ENCODE measurements at regions not wholly inside any gene's neighbourhood (a gene's known extent, or its start where the extent isn't known, plus 50 kb on each side); places are given as distances from the start of the nearest gene placed in this dataset.

DNA sequence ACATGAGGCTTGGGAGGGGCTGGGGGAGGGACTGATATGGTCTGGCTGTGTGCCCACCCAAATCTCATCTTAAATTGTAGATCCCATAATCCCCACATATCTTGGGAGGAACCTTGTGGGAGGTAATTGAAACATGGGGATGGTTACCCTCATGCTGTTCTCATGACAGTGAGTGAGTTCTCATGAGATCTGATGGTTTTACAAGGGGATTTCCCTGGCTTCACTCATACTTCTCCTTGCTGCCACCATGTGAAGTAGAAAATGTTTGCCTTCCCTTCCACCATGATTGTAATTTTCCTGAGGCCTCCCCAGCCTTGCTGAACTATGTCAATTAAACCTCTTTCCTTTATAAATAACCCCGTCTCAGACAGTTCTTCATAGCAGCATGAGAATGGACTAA is 362.9 kb downstream of the PCNX1 start:
- Histone ChIP-seq H3K27ac (ENCODE audit: low read depth in 2 of 2, low read length in 2 of 2) (no peak overlapping the region), H3K27me3 (ENCODE audit: control insufficient read depth in 2 of 2, insufficient read depth in 2 of 2, low read length in 2 of 2) (no peaks in the 10 kb centered on the region), H3K9me3 (ENCODE audit: control insufficient read depth in 2 of 2, low read length in 2 of 2) (no peaks in the 10 kb centered on the region), H3K4me1 (ENCODE audit: control insufficient read depth in 2 of 2, insufficient read depth in 2 of 2, low read length in 2 of 2) (no peaks in the 10 kb centered on the region), H3K4me3 (ENCODE audit: low read length in 2 of 2) (no peak overlapping the region), H3K9ac (ENCODE audit: low read depth in 1 of 2, low read length in 2 of 2) (no peak overlapping the region), H3K36me3 (ENCODE audit: control insufficient read depth in 2 of 2, insufficient read depth in 2 of 2, low read length in 2 of 2) (no peaks in the 10 kb centered on the region)

- Histone ChIP-seq H3K36me3 (ENCODE audit: control insufficient read depth in 2 of 2, insufficient read depth in 2 of 2, low read length in 2 of 2) (no peaks in the 10 kb centered on the region), H3K4me3 (ENCODE audit: low read length in 2 of 2) (no peak overlapping the region), H3K27ac (ENCODE audit: low read depth in 2 of 2, low read length in 2 of 2) (no peak overlapping the region)
Measured at GRCh38 chr14:71271166-71271945, 364.1 kb downstream of the PCNX1 start.

GRCh38 chr14:71273366-71273765 is 366.1 kb downstream of the PCNX1 start:
- Histone ChIP-seq H3K4me1 (ENCODE audit: control insufficient read depth in 2 of 2, insufficient read depth in 2 of 2, low read length in 2 of 2) (no peaks in the 10 kb centered on the region), H3K27me3 (ENCODE audit: control insufficient read depth in 2 of 2, insufficient read depth in 2 of 2, low read length in 2 of 2) (no peaks in the 10 kb centered on the region), H3K36me3 (ENCODE audit: control insufficient read depth in 2 of 2, insufficient read depth in 2 of 2, low read length in 2 of 2) (no peaks in the 10 kb centered on the region), H3K9ac (ENCODE audit: low read depth in 1 of 2, low read length in 2 of 2) (no peak overlapping the region), H3K27ac (ENCODE audit: low read depth in 2 of 2, low read length in 2 of 2) (no peak overlapping the region), H3K9me3 (ENCODE audit: control insufficient read depth in 2 of 2, low read length in 2 of 2) (no peaks in the 10 kb centered on the region), H3K4me3 (ENCODE audit: low read length in 2 of 2) (no peak overlapping the region)

More at GRCh38 chr14:71271166-71271945, 364.1 kb downstream of the PCNX1 start:
- Histone ChIP-seq H3K27me3 (ENCODE audit: control insufficient read depth in 2 of 2, insufficient read depth in 2 of 2, low read length in 2 of 2) (no peaks in the 10 kb centered on the region), H3K9ac (ENCODE audit: low read depth in 1 of 2, low read length in 2 of 2) (no peak overlapping the region), H3K9me3 (ENCODE audit: control insufficient read depth in 2 of 2, low read length in 2 of 2) (no peaks in the 10 kb centered on the region), H3K4me1 (ENCODE audit: control insufficient read depth in 2 of 2, insufficient read depth in 2 of 2, low read length in 2 of 2) (no peaks in the 10 kb centered on the region)

GRCh38 chr14:71284048-71284447 is 376.8 kb downstream of the PCNX1 start:
- no peak overlapping the region for H3K4me3 ChIP-seq (ENCODE audit: low read length in 2 of 2)
- H3K9ac ChIP-seq (ENCODE audit: low read depth in 1 of 2, low read length in 2 of 2), result no peak overlapping the region
- H3K4me1 ChIP-seq (ENCODE audit: control insufficient read depth in 2 of 2, insufficient read depth in 2 of 2, low read length in 2 of 2), result no peaks in the 10 kb centered on the region
- no peaks in the 10 kb centered on the region for H3K36me3 ChIP-seq (ENCODE audit: control insufficient read depth in 2 of 2, insufficient read depth in 2 of 2, low read length in 2 of 2)
- no peaks in the 10 kb centered on the region for H3K27me3 ChIP-seq (ENCODE audit: control insufficient read depth in 2 of 2, insufficient read depth in 2 of 2, low read length in 2 of 2)
- no peaks in the 10 kb centered on the region for H3K9me3 ChIP-seq (ENCODE audit: control insufficient read depth in 2 of 2, low read length in 2 of 2)
- no peak overlapping the region for H3K27ac ChIP-seq (ENCODE audit: low read depth in 2 of 2, low read length in 2 of 2)

DNA sequence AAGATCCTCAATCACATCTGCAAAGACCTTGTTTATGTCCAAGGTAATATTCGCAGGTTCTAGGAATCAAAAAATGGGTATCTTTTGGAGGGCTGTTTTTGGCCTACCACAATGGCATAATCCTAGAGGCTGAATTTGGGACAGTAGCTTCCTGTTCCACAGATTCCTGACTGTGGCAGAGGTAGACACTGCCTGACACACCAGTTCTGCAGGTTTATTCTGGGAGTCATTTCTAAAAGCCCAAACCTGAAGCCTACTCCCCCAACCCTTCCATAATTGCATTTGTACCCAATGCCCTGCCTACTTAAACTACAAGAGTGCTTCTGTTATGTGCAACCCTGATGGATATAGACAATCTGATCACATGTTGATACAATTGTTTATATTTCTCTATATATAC is 378.9 kb downstream of the PCNX1 start:
- Histone ChIP-seq H3K9me3 (ENCODE audit: control insufficient read depth in 2 of 2, low read length in 2 of 2) (no peaks in the 10 kb centered on the region), H3K27me3 (ENCODE audit: control insufficient read depth in 2 of 2, insufficient read depth in 2 of 2, low read length in 2 of 2) (no peaks in the 10 kb centered on the region), H3K4me1 (ENCODE audit: control insufficient read depth in 2 of 2, insufficient read depth in 2 of 2, low read length in 2 of 2) (peaks cover 3 to 7% of the 10 kb centered on the region in 2 donors), H3K36me3 (ENCODE audit: control insufficient read depth in 2 of 2, insufficient read depth in 2 of 2, low read length in 2 of 2) (no peaks in the 10 kb centered on the region), H3K4me3 (ENCODE audit: low read length in 2 of 2) (no peak overlapping the region), H3K9ac (ENCODE audit: low read depth in 1 of 2, low read length in 2 of 2) (no peak overlapping the region), H3K27ac (ENCODE audit: low read depth in 2 of 2, low read length in 2 of 2) (no peak overlapping the region)

GRCh38 chr14:71287567-71287966 is 380.3 kb downstream of the PCNX1 start:
- H3K9me3 ChIP-seq (ENCODE audit: control insufficient read depth in 2 of 2, low read length in 2 of 2), result no peaks in the 10 kb centered on the region

DNA sequence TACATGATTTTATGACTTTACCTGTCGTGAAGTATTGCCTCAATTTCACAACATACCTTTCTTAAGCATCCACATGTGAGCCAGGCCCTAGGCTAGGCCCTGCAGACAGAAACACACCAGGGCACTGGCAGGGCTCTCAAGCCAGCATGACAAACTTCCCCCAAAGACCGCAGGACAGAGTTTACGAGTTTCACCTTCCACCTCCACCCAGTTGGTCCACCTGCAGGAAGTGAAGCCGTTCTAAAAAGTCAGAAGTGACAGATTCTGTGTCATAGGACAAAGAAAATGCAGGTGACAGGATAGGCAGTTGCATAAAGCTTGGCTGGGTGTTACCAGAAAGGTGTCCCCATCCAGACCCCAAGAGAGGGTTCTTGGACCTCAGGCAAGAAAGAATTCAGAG is 382.3 kb downstream of the PCNX1 start:
- Histone ChIP-seq H3K36me3 (ENCODE audit: control insufficient read depth in 2 of 2, insufficient read depth in 2 of 2, low read length in 2 of 2) (no peaks in the 10 kb centered on the region), H3K9ac (ENCODE audit: low read depth in 1 of 2, low read length in 2 of 2) (no peak overlapping the region), H3K9me3 (ENCODE audit: control insufficient read depth in 2 of 2, low read length in 2 of 2) (no peaks in the 10 kb centered on the region), H3K27ac (ENCODE audit: low read depth in 2 of 2, low read length in 2 of 2) (peak overlapping the region in 1 of 2 donors; percentile 2), H3K4me3 (ENCODE audit: low read length in 2 of 2) (no peak overlapping the region), H3K27me3 (ENCODE audit: control insufficient read depth in 2 of 2, insufficient read depth in 2 of 2, low read length in 2 of 2) (no peaks in the 10 kb centered on the region), H3K4me1 (ENCODE audit: control insufficient read depth in 2 of 2, insufficient read depth in 2 of 2, low read length in 2 of 2) (peaks cover 3 to 8% of the 10 kb centered on the region in 2 donors)

More at GRCh38 chr14:71287567-71287966, 380.3 kb downstream of the PCNX1 start:
- Histone ChIP-seq H3K27me3 (ENCODE audit: control insufficient read depth in 2 of 2, insufficient read depth in 2 of 2, low read length in 2 of 2) (no peaks in the 10 kb centered on the region), H3K36me3 (ENCODE audit: control insufficient read depth in 2 of 2, insufficient read depth in 2 of 2, low read length in 2 of 2) (no peaks in the 10 kb centered on the region), H3K27ac (ENCODE audit: low read depth in 2 of 2, low read length in 2 of 2) (no peak overlapping the region), H3K4me1 (ENCODE audit: control insufficient read depth in 2 of 2, insufficient read depth in 2 of 2, low read length in 2 of 2) (peaks cover 3 to 8% of the 10 kb centered on the region in 2 donors), H3K4me3 (ENCODE audit: low read length in 2 of 2) (no peak overlapping the region), H3K9ac (ENCODE audit: low read depth in 1 of 2, low read length in 2 of 2) (no peak overlapping the region)

DNA sequence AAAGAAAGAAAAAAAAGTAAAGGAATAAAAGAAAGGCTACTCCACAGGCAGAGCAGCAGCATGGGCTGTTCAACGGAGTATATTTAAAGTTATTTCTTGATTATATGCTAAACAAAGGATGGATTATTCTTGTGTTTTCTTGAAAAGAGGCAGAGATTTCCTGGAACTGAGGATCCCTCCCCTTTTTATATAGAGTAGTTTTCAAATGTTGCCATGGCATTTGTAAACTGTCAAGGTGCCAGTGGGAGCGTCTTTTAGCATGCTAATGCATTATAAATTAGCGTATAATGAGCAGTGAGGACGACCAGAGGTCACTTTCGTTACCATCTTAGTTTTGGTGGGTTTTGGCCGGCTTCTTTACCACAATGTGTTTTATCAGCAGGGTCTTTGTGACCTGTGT is 383.0 kb downstream of the PCNX1 start:
- no peaks in the 10 kb centered on the region for H3K9me3 ChIP-seq (ENCODE audit: control insufficient read depth in 2 of 2, low read length in 2 of 2)
- H3K27ac ChIP-seq (ENCODE audit: low read depth in 2 of 2, low read length in 2 of 2), result no peak overlapping the region

GRCh38 chr14:71290960-71291466 is 383.8 kb downstream of the PCNX1 start:
- H3K4me1 ChIP-seq (ENCODE audit: control insufficient read depth in 2 of 2, insufficient read depth in 2 of 2, low read length in 2 of 2), result peaks cover 3 to 8% of the 10 kb centered on the region in 2 donors
- H3K9me3 ChIP-seq (ENCODE audit: control insufficient read depth in 2 of 2, low read length in 2 of 2), result no peaks in the 10 kb centered on the region
- no peaks in the 10 kb centered on the region for H3K27me3 ChIP-seq (ENCODE audit: control insufficient read depth in 2 of 2, insufficient read depth in 2 of 2, low read length in 2 of 2)
- no peaks in the 10 kb centered on the region for H3K36me3 ChIP-seq (ENCODE audit: control insufficient read depth in 2 of 2, insufficient read depth in 2 of 2, low read length in 2 of 2)
- no peak overlapping the region for H3K27ac ChIP-seq (ENCODE audit: low read depth in 2 of 2, low read length in 2 of 2)
- H3K9ac ChIP-seq (ENCODE audit: low read depth in 1 of 2, low read length in 2 of 2), result no peak overlapping the region
- H3K4me3 ChIP-seq (ENCODE audit: low read length in 2 of 2), result no peak overlapping the region

More for the DNA sequence above, 383.0 kb downstream of the PCNX1 start:
- Histone ChIP-seq H3K36me3 (ENCODE audit: control insufficient read depth in 2 of 2, insufficient read depth in 2 of 2, low read length in 2 of 2) (no peaks in the 10 kb centered on the region), H3K4me1 (ENCODE audit: control insufficient read depth in 2 of 2, insufficient read depth in 2 of 2, low read length in 2 of 2) (peaks cover 3 to 8% of the 10 kb centered on the region in 2 donors), H3K4me3 (ENCODE audit: low read length in 2 of 2) (no peak overlapping the region), H3K9ac (ENCODE audit: low read depth in 1 of 2, low read length in 2 of 2) (no peak overlapping the region), H3K27me3 (ENCODE audit: control insufficient read depth in 2 of 2, insufficient read depth in 2 of 2, low read length in 2 of 2) (no peaks in the 10 kb centered on the region)

GRCh38 chr14:71296184-71296583 is 388.9 kb downstream of the PCNX1 start:
- Histone ChIP-seq H3K9ac (ENCODE audit: low read depth in 1 of 2, low read length in 2 of 2) (no peak overlapping the region), H3K4me1 (ENCODE audit: control insufficient read depth in 2 of 2, insufficient read depth in 2 of 2, low read length in 2 of 2) (no peaks in the 10 kb centered on the region), H3K27me3 (ENCODE audit: control insufficient read depth in 2 of 2, insufficient read depth in 2 of 2, low read length in 2 of 2) (no peaks in the 10 kb centered on the region), H3K4me3 (ENCODE audit: low read length in 2 of 2) (no peak overlapping the region), H3K27ac (ENCODE audit: low read depth in 2 of 2, low read length in 2 of 2) (no peak overlapping the region), H3K9me3 (ENCODE audit: control insufficient read depth in 2 of 2, low read length in 2 of 2) (no peaks in the 10 kb centered on the region), H3K36me3 (ENCODE audit: control insufficient read depth in 2 of 2, insufficient read depth in 2 of 2, low read length in 2 of 2) (no peaks in the 10 kb centered on the region)
